GM21528 (cell line): ENCODE measurements at regions not wholly inside any gene's neighbourhood (a gene's known extent, or its start where the extent isn't known, plus 50 kb on each side); places are given as distances from the start of the nearest gene placed in this dataset.

ENCODE experiments used
- ATAC-seq: cut with Tn5 transposase; IDR thresholded peaks from one replicate; pipeline ENCODE4 v1.9.1; 2021; ENCODE audit warnings: mild to moderate bottlenecking, moderate library complexity; ENCODE audit not compliant: unreplicated experiment, low FRiP score

GRCh38 chr10:62734781-62735463 is 69.6 kb upstream of the ADO start:
- ATAC-seq: no peak

GRCh38 chr10:62735464-62736167 is 68.9 kb upstream of the ADO start:
- peak; percentile 60 for ATAC-seq

GRCh38 chr10:62736168-62736546 is 68.4 kb upstream of the ADO start:
- ATAC-seq: no peak

- ATAC-seq: no peak
Observed at GRCh38 chr10:62738916-62739315, 65.6 kb upstream of the ADO start.

- ATAC-seq: no peak
Observed at GRCh38 chr10:62740885-62741745, 63.4 kb upstream of the ADO start.

GRCh38 chr10:62741996-62742395 is 62.5 kb upstream of the ADO start:
- ATAC-seq: no peak

- no peak for ATAC-seq
Observed at GRCh38 chr10:62742536-62743061, 61.9 kb upstream of the ADO start.

GRCh38 chr10:62744136-62744535 is 60.4 kb upstream of the ADO start:
- ATAC-seq: no peak

GRCh38 chr10:62745581-62745980 is 58.9 kb upstream of the ADO start:
- ATAC-seq: no peak

GRCh38 chr10:62746951-62747729 is 57.4 kb upstream of the ADO start:
- no peak for ATAC-seq

- ATAC-seq: no peak
Observed at GRCh38 chr10:62748386-62748785, 56.1 kb upstream of the ADO start.

GRCh38 chr10:62749093-62749683 is 55.3 kb upstream of the ADO start:
- ATAC-seq: no peak
